ENCODE measurements at regions not wholly inside any gene's neighbourhood (a gene's known extent, or its start where the extent isn't known, plus 50 kb on each side); places are given as distances from the start of the nearest gene placed in this dataset.
"Not testable (repeated sequence)": the region's sequence is repeated elsewhere in the genome, so short reads cannot be mapped to it uniquely, and the experiment has no call there.

DNA sequence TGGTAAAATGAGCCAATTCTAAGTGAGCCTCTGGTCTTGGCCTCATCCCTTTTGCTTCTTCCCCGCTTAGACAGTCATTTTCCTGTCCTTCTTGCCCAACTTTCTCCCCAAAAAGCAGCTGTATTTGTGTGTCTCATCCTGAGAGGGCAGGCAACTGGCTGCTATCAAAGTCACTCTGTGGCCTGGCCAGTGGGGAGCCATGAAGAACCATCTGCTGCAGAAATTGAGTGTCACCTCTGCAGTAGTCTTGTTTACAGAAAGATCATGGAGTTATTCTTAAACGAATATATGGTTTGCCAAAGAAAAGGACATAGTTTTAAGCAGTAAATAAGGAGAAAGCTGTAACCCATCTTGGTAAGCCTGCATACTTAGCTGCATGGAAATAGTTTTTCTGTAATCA is 233.6 kb upstream of the ELAVL2 start:
- Histone ChIP-seq H3K9me2 (replicated peaks; ENCODE audit: insufficient read depth) (no peaks in the 10 kb centered on the region), H3K4me2 (no peak overlapping the region), H3K27me3 (no peaks in the 10 kb centered on the region), H3K9me3 (ENCODE audit: low read depth) (no peaks in the 10 kb centered on the region), H3K4me3 (no peak overlapping the region), H3K27ac (no peak overlapping the region), H3K4me1 (ENCODE audit: insufficient read depth) (no peaks in the 10 kb centered on the region), H4K20me1 (ENCODE audit: insufficient read depth, poor library complexity, severe bottlenecking) (no peaks in the 10 kb centered on the region), H3K36me3 (replicated peaks; ENCODE audit: insufficient read depth, low read depth) (no peaks in the 10 kb centered on the region), H2AFZ (no peak overlapping the region), H3K79me2 (no peaks in the 10 kb centered on the region)
- DNase-seq (ENCODE audit: low spot score) = no peak
- WGBS (ENCODE audit: low lambda C conversion rate, missing lambda C conversion rate) = 65% methylated on average over 2 of the region's 2 CpGs
- TF ChIP-seq EZH2 (IDR thresholded peaks at IDR 0.05; ENCODE audit: borderline replicate concordance) (no peak), EZH2phosphoT487 (IDR thresholded peaks at IDR 0.05; ENCODE audit: low read depth, severe bottlenecking, unreplicated experiment) (no peak)
- TF ChIP-seq, protein P1, sequence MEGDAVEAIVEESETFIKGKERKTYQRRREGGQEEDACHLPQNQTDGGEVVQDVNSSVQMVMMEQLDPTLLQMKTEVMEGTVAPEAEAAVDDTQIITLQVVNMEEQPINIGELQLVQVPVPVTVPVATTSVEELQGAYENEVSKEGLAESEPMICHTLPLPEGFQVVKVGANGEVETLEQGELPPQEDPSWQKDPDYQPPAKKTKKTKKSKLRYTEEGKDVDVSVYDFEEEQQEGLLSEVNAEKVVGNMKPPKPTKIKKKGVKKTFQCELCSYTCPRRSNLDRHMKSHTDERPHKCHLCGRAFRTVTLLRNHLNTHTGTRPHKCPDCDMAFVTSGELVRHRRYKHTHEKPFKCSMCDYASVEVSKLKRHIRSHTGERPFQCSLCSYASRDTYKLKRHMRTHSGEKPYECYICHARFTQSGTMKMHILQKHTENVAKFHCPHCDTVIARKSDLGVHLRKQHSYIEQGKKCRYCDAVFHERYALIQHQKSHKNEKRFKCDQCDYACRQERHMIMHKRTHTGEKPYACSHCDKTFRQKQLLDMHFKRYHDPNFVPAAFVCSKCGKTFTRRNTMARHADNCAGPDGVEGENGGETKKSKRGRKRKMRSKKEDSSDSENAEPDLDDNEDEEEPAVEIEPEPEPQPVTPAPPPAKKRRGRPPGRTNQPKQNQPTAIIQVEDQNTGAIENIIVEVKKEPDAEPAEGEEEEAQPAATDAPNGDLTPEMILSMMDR (IDR thresholded peaks at IDR 0.05; ENCODE audit: poor library complexity) = no peak

DNA sequence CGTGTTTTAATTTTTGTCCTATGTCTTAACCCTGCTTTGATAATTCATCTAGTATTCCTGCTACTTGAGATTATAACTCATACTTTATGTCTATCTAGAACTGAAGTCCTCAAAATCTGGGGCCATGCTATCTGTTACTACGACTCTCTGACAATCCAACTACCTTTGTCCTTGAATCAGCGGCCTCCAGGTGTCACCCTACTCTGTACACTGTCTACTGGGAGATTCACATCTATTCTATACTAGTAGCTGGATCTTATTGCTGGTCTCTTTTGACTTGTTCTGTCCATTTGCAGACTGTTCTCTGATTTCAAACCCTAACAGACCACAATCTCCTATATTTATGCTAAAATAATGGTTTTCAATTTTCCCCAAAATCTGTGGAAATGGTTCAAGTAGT is 225.5 kb upstream of the ELAVL2 start:
- Histone ChIP-seq H3K9me2 (replicated peaks; ENCODE audit: insufficient read depth) (no peaks in the 10 kb centered on the region), H3K4me1 (ENCODE audit: insufficient read depth) (no peaks in the 10 kb centered on the region), H3K27me3 (no peaks in the 10 kb centered on the region), H3K9me3 (ENCODE audit: low read depth) (no peaks in the 10 kb centered on the region), H4K20me1 (ENCODE audit: insufficient read depth, poor library complexity, severe bottlenecking) (no peaks in the 10 kb centered on the region), H3K4me2 (no peak overlapping the region), H3K36me3 (replicated peaks; ENCODE audit: insufficient read depth, low read depth) (no peaks in the 10 kb centered on the region), H3K79me2 (no peaks in the 10 kb centered on the region), H2AFZ (no peak overlapping the region), H3K27ac (no peak overlapping the region), H3K4me3 (no peak overlapping the region)
- 66% methylated on average over 3 of the region's 3 CpGs for WGBS (ENCODE audit: low lambda C conversion rate, missing lambda C conversion rate)
- TF ChIP-seq, protein P1 (IDR thresholded peaks at IDR 0.05; ENCODE audit: poor library complexity) = no peak
- TF ChIP-seq EZH2 (IDR thresholded peaks at IDR 0.05; ENCODE audit: borderline replicate concordance) (no peak), EZH2phosphoT487 (IDR thresholded peaks at IDR 0.05; ENCODE audit: low read depth, severe bottlenecking, unreplicated experiment) (no peak)
- DNase-seq (ENCODE audit: low spot score) = no peak

GRCh38 chr9:24050239-24050638 is 224.2 kb upstream of the ELAVL2 start:
- 88% methylated on average over 3 of the region's 3 CpGs for WGBS (ENCODE audit: low lambda C conversion rate, missing lambda C conversion rate)
- not testable (repeated sequence) for H4K20me1 ChIP-seq (ENCODE audit: insufficient read depth, poor library complexity, severe bottlenecking); H3K9me2 ChIP-seq (replicated peaks; ENCODE audit: insufficient read depth); H3K27ac ChIP-seq; H3K4me3 ChIP-seq; DNase-seq (ENCODE audit: low spot score); H3K27me3 ChIP-seq; H3K9me3 ChIP-seq (ENCODE audit: low read depth); H3K36me3 ChIP-seq (replicated peaks; ENCODE audit: insufficient read depth, low read depth); H3K4me2 ChIP-seq; H3K79me2 ChIP-seq; H2AFZ ChIP-seq; H3K4me1 ChIP-seq (ENCODE audit: insufficient read depth)

DNA sequence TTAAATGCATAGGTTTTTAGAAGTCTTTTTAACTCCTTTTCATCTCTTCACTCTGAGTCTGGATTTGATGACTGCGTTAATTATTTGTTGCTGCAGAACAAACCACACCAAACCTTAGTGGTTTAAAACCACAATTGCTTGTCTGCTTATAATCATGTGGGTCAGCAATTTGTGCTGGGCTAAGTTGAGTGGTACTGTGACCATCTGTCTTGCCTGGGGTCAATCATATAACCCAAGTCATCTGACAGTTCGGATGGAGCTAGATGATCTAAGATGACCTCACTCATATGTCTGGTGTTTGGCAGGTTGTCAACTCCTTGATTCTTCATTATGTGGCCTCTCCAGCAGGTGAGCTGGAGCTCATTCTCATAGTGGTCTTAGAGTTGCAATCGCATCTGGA is 219.1 kb upstream of the ELAVL2 start:
- H2AFZ ChIP-seq = no peak overlapping the region
- H3K4me2 ChIP-seq = no peak overlapping the region
- TF ChIP-seq, protein P1 (IDR thresholded peaks at IDR 0.05; ENCODE audit: poor library complexity) = no peak
- TF ChIP-seq EZH2 (IDR thresholded peaks at IDR 0.05; ENCODE audit: borderline replicate concordance) (no peak), EZH2phosphoT487 (IDR thresholded peaks at IDR 0.05; ENCODE audit: low read depth, severe bottlenecking, unreplicated experiment) (no peak)
- no peaks in the 10 kb centered on the region for H3K79me2 ChIP-seq
- DNase-seq (ENCODE audit: low spot score) = no peak
- H4K20me1 ChIP-seq (ENCODE audit: insufficient read depth, poor library complexity, severe bottlenecking) = no peaks in the 10 kb centered on the region
- no peaks in the 10 kb centered on the region for H3K4me1 ChIP-seq (ENCODE audit: insufficient read depth)
- no peak overlapping the region for H3K4me3 ChIP-seq
- no peaks in the 10 kb centered on the region for H3K9me3 ChIP-seq (ENCODE audit: low read depth)
- H3K27me3 ChIP-seq = no peaks in the 10 kb centered on the region
- no peak overlapping the region for H3K27ac ChIP-seq
- H3K9me2 ChIP-seq (replicated peaks; ENCODE audit: insufficient read depth) = no peaks in the 10 kb centered on the region
- H3K36me3 ChIP-seq (replicated peaks; ENCODE audit: insufficient read depth, low read depth) = no peaks in the 10 kb centered on the region
- 81% methylated on average over 3 of the region's 3 CpGs for WGBS (ENCODE audit: low lambda C conversion rate, missing lambda C conversion rate)
